Mesenchymal stem cell (in vitro differentiated cells and primary cell): ENCODE measurements at regions not wholly inside any gene's neighbourhood (a gene's known extent, or its start where the extent isn't known, plus 50 kb on each side); places are given as distances from the start of the nearest gene placed in this dataset. TPM values are rescaled to one million over a fixed set of nuclear protein-coding genes. Genes with fewer than 3 reads are reported as not detected.

Experiments used
- small RNA-seq: library from polyadenylated mRNA; stranded (forward); fragments of <200 nt; extraction: miRNeasy Mini kit (QIAGEN cat#:217004); gene quantifications from one replicate; pipeline ENCODE3, GENCODE V24; 2013; ENCODE audit warnings: low read depth

Small RNAs in the stretch of these regions (small RNA-seq; reads per million reads assigned to genes)
- gene AC044792.1: not detected
